SJSA1 (cell line): ENCODE measurements at regions not wholly inside any gene's neighbourhood (a gene's known extent, or its start where the extent isn't known, plus 50 kb on each side); places are given as distances from the start of the nearest gene placed in this dataset.

Source experiments
- DNase-seq, 2 experiments: peaks; one replicate each; pipeline ENCODE4 v3.0.0-alpha.2; 2015 to 2020; ENCODE audit warnings: low spot score in 2 of 2, low read depth in 1 of 2
- H3K27ac ChIP-seq: fragments of 250-450 bp; sonication (Bioruptor Pico); 2 replicates; pipeline ENCODE4 v1.5.1; 2020; ENCODE audit warnings: mild to moderate bottlenecking, moderate library complexity
- H3K27me3 ChIP-seq: fragments of 250-450 bp; sonication (Bioruptor Pico); replicated peaks from 2 replicates; pipeline ENCODE4 v1.5.1; 2020; ENCODE audit warnings: mild to moderate bottlenecking, moderate library complexity
- H3K36me3 ChIP-seq: fragments of 250-450 bp; sonication (Bioruptor Pico); 2 replicates; pipeline ENCODE4 v1.5.1; 2020; ENCODE audit warnings: mild to moderate bottlenecking
- H3K4me1 ChIP-seq: fragments of 250-450 bp; sonication (Bioruptor Pico); replicated peaks from 2 replicates; pipeline ENCODE4 v1.6.1; 2021; ENCODE audit warnings: mild to moderate bottlenecking
- H3K4me3 ChIP-seq: fragments of 250-450 bp; sonication (Bioruptor Pico); 2 replicates; pipeline ENCODE4 v1.5.1; 2020; ENCODE audit warnings: mild to moderate bottlenecking
- H3K9me3 ChIP-seq: fragments of 250-450 bp; sonication (Bioruptor Pico); replicated peaks from 2 replicates; pipeline ENCODE4 v1.5.1; 2020; ENCODE audit warnings: mild to moderate bottlenecking

DNA sequence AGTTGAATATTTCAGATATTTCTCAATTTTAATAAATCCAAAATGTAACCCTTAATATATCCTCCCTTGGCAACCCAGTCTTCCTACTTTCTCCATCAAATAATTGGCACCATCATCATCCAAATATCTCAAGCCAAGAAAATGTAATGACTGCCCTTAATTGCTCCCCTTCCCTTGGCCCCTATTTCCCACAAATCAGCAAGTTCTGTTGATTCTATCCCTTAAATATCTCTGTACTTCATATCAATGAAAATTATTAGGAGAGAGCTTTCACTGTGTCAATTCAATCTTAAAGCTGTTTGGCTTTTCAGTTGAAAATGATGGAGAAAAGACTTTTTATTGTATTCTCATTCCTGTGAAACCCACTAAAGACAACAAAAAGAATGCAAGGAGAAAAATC lies 349.8 kb downstream of the HINT1 start:
- H3K27me3 ChIP-seq, result no peaks in the 10 kb centered on the region
- no peak overlapping the region for H3K4me3 ChIP-seq
- H3K36me3 ChIP-seq, result no peaks in the 10 kb centered on the region
- no peak overlapping the region for H3K27ac ChIP-seq
- no peaks in the 10 kb centered on the region for H3K4me1 ChIP-seq
- no peaks in the 10 kb centered on the region for H3K9me3 ChIP-seq
- no peak for DNase-seq

GRCh38 chr5:130808691-130809090 lies 356.4 kb downstream of the HINT1 start:
- Histone ChIP-seq H3K27ac (no peak overlapping the region), H3K9me3 (no peaks in the 10 kb centered on the region), H3K4me3 (no peak overlapping the region), H3K4me1 (no peaks in the 10 kb centered on the region), H3K36me3 (no peaks in the 10 kb centered on the region), H3K27me3 (no peaks in the 10 kb centered on the region)
- DNase-seq, result no peak

DNA sequence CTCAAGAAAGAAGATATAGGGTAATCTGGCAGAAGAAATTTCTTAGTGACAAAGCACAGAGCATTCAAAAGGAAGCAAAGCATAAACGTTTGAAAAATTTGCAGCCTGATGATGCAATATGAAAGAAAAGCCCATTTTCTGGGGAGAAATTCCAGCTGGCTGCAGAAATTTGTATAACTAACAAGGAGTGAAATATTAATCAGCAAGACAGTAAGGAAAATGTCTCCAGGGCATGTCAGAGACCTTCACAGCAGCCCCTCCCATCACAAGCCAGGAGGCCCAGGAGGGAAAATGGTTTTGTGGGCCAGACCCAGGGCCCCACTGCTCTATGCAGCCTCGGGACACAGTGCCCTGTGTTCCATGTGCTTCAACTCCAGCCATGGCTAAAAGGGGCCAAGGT lies 359.4 kb downstream of the HINT1 start:
- no peaks in the 10 kb centered on the region for H3K27me3 ChIP-seq
- no peaks in the 10 kb centered on the region for H3K4me1 ChIP-seq
- no peak overlapping the region for H3K4me3 ChIP-seq
- H3K27ac ChIP-seq, result no peak overlapping the region
- no peaks in the 10 kb centered on the region for H3K9me3 ChIP-seq
- DNase-seq, result no peak
- no peaks in the 10 kb centered on the region for H3K36me3 ChIP-seq

- Histone ChIP-seq H3K36me3 (no peaks in the 10 kb centered on the region), H3K4me3 (no peak overlapping the region), H3K27ac (no peak overlapping the region), H3K9me3 (no peaks in the 10 kb centered on the region), H3K27me3 (no peaks in the 10 kb centered on the region), H3K4me1 (no peaks in the 10 kb centered on the region)
- DNase-seq, result no peak
Measured at GRCh38 chr5:130805036-130805435, 360.0 kb downstream of the HINT1 start.

DNA sequence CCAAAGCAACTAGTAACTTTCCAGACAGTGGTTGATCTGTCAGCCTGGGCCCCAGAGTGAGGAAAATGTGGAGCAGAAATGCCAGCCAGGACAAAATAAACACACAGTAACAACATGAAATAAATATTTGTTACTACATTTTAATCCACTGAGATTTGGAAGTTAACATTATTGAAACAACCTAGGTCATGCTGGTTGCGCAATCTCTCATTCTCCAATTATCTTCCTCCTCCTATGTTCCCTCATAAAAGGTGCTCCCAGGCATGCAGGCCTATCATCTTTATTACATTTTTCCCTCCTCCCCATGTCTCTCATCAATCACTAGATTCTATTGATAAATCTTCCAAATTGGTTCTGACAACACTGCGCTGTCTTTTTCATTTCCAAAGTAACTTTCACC lies 363.1 kb downstream of the HINT1 start:
- H3K4me3 ChIP-seq, result no peak overlapping the region
- H3K27ac ChIP-seq, result no peak overlapping the region
- H3K36me3 ChIP-seq, result no peaks in the 10 kb centered on the region
- H3K4me1 ChIP-seq, result no peaks in the 10 kb centered on the region
- no peaks in the 10 kb centered on the region for H3K9me3 ChIP-seq
- no peak for DNase-seq
- no peaks in the 10 kb centered on the region for H3K27me3 ChIP-seq

- no peaks in the 10 kb centered on the region for H3K9me3 ChIP-seq
- no peak for DNase-seq
- H3K27ac ChIP-seq, result no peak overlapping the region
- no peaks in the 10 kb centered on the region for H3K4me1 ChIP-seq
- no peaks in the 10 kb centered on the region for H3K36me3 ChIP-seq
- H3K4me3 ChIP-seq, result no peak overlapping the region
- H3K27me3 ChIP-seq, result no peaks in the 10 kb centered on the region
Measured at GRCh38 chr5:130799015-130799414, 366.0 kb downstream of the HINT1 start.

- DNase-seq, result no peak
- H3K4me1 ChIP-seq, result no peaks in the 10 kb centered on the region
- H3K4me3 ChIP-seq, result no peak overlapping the region
- no peaks in the 10 kb centered on the region for H3K36me3 ChIP-seq
- no peaks in the 10 kb centered on the region for H3K27me3 ChIP-seq
- no peak overlapping the region for H3K27ac ChIP-seq
- no peaks in the 10 kb centered on the region for H3K9me3 ChIP-seq
Measured at GRCh38 chr5:130797303-130797702, 367.8 kb downstream of the HINT1 start.

- no peaks in the 10 kb centered on the region for H3K36me3 ChIP-seq
- H3K9me3 ChIP-seq, result no peaks in the 10 kb centered on the region
- H3K27ac ChIP-seq, result no peak overlapping the region
Measured at GRCh38 chr5:130796902-130797301, 368.2 kb downstream of the HINT1 start.

GRCh38 chr5:130796032-130796431 lies 369.0 kb downstream of the HINT1 start:
- Histone ChIP-seq H3K4me1 (no peaks in the 10 kb centered on the region), H3K36me3 (no peaks in the 10 kb centered on the region), H3K27ac (no peak overlapping the region), H3K4me3 (no peak overlapping the region), H3K27me3 (no peaks in the 10 kb centered on the region), H3K9me3 (no peaks in the 10 kb centered on the region)
- DNase-seq, result no peak

More at GRCh38 chr5:130796902-130797301, 368.2 kb downstream of the HINT1 start:
- Histone ChIP-seq H3K27me3 (no peaks in the 10 kb centered on the region), H3K4me3 (no peak overlapping the region), H3K4me1 (no peaks in the 10 kb centered on the region)
- DNase-seq, result no peak

GRCh38 chr5:130795037-130795436 lies 370.0 kb downstream of the HINT1 start:
- H3K4me1 ChIP-seq, result no peaks in the 10 kb centered on the region
- no peaks in the 10 kb centered on the region for H3K27me3 ChIP-seq
- no peak for DNase-seq
- no peak overlapping the region for H3K4me3 ChIP-seq
- no peaks in the 10 kb centered on the region for H3K9me3 ChIP-seq
- H3K27ac ChIP-seq, result no peak overlapping the region
- H3K36me3 ChIP-seq, result no peaks in the 10 kb centered on the region

GRCh38 chr5:130777794-130778193 lies 387.3 kb downstream of the HINT1 start:
- Histone ChIP-seq H3K4me1 (no peaks in the 10 kb centered on the region), H3K9me3 (no peaks in the 10 kb centered on the region), H3K4me3 (no peak overlapping the region), H3K27me3 (0 out of 2 replicates have a peak, but pooled peaks cover 3% of the 10 kb centered on the region), H3K36me3 (no peaks in the 10 kb centered on the region), H3K27ac (no peak overlapping the region)
- DNase-seq, result no peak

GRCh38 chr5:130773813-130774212 lies 391.2 kb downstream of the HINT1 start:
- Histone ChIP-seq H3K36me3 (no peaks in the 10 kb centered on the region), H3K27ac (no peak overlapping the region), H3K4me3 (no peak overlapping the region), H3K9me3 (no peaks in the 10 kb centered on the region), H3K4me1 (no peaks in the 10 kb centered on the region), H3K27me3 (no peaks in the 10 kb centered on the region)
- DNase-seq, result no peak

- Histone ChIP-seq H3K4me1 (no peaks in the 10 kb centered on the region), H3K27me3 (no peaks in the 10 kb centered on the region), H3K4me3 (no peak overlapping the region), H3K9me3 (no peaks in the 10 kb centered on the region), H3K27ac (no peak overlapping the region), H3K36me3 (no peaks in the 10 kb centered on the region)
- DNase-seq, result no peak
Measured at GRCh38 chr5:130762031-130762430, 403.0 kb downstream of the HINT1 start.

- Histone ChIP-seq H3K4me3 (no peak overlapping the region), H3K36me3 (no peaks in the 10 kb centered on the region), H3K9me3 (no peaks in the 10 kb centered on the region), H3K27ac (no peak overlapping the region), H3K27me3 (no peaks in the 10 kb centered on the region), H3K4me1 (no peaks in the 10 kb centered on the region)
- no peak for DNase-seq
Measured at GRCh38 chr5:130759061-130759460, 406.0 kb downstream of the HINT1 start.

GRCh38 chr5:130747556-130747955 lies 417.5 kb downstream of the HINT1 start:
- H3K4me1 ChIP-seq, result no peaks in the 10 kb centered on the region
- H3K4me3 ChIP-seq, result no peak overlapping the region
- no peak overlapping the region for H3K27ac ChIP-seq
- H3K36me3 ChIP-seq, result no peaks in the 10 kb centered on the region
- no peaks in the 10 kb centered on the region for H3K9me3 ChIP-seq
- DNase-seq, result no peak
- no peaks in the 10 kb centered on the region for H3K27me3 ChIP-seq
